ENCODE measurements at regions not wholly inside any gene's neighbourhood (a gene's known extent, or its start where the extent isn't known, plus 50 kb on each side); places are given as distances from the start of the nearest gene placed in this dataset.

- ATAC-seq, result no peak
- H3K9me3 ChIP-seq, result no peaks in the 10 kb centered on the region
- 90 to 91% methylated on average over 2 of the region's 2 CpGs for WGBS, 2 donors
- no peak for TF ChIP-seq CTCF (IDR thresholded peaks at IDR 0.05)
- peaks cover 0 to 13% (median 0%) of the 10 kb centered on the region in 7 donors for H3K27me3 ChIP-seq
- no peaks in the 10 kb centered on the region for H3K36me3 ChIP-seq
- H3K4me3 ChIP-seq, result no peak overlapping the region
- intact Hi-C loops (cut with DNase I), result no loop called here
- peaks cover 0 to 11% (median 0%) of the 10 kb centered on the region in 9 donors for H3K4me1 ChIP-seq
- DNase-seq, result no peak
- H3K27ac ChIP-seq, result no peak overlapping the region
Measured at GRCh38 chr13:30821421-30821820, 84.7 kb upstream of the MEDAG start.

- H3K36me3 ChIP-seq, result no peaks in the 10 kb centered on the region
- H3K9me3 ChIP-seq, result no peaks in the 10 kb centered on the region
- no peak for TF ChIP-seq CTCF (IDR thresholded peaks at IDR 0.05)
- intact Hi-C loops (cut with DNase I), result no loop called here
- H3K27ac ChIP-seq, result no peak overlapping the region
- ATAC-seq, result no peak
- H3K4me1 ChIP-seq, result no peaks in the 10 kb centered on the region
- DNase-seq, result no peak
- H3K27me3 ChIP-seq, result peaks cover 0 to 13% (median 0%) of the 10 kb centered on the region in 7 donors
- no peak overlapping the region for H3K4me3 ChIP-seq
- WGBS, 2 donors, result 36 to 37% methylated on average over 10 of the region's 10 CpGs
Measured at GRCh38 chr13:30824651-30825050, 81.4 kb upstream of the MEDAG start.

- intact Hi-C loops (cut with DNase I), result no loop called here
- WGBS, 2 donors, result 96 to 97% methylated on average over 15 of the region's 15 CpGs
Measured at GRCh38 chr13:30826911-30827577, 79.0 kb upstream of the MEDAG start.

GRCh38 chr13:30827578-30827925 is 78.5 kb upstream of the MEDAG start:
- 96 to 100% methylated on average over 3 of the region's 3 CpGs for WGBS, 2 donors
- Histone ChIP-seq H3K36me3 (no peaks in the 10 kb centered on the region), H3K4me3 (no peak overlapping the region), H3K27me3 (peaks cover 0 to 11% (median 0%) of the 10 kb centered on the region in 7 donors), H3K27ac (no peak overlapping the region), H3K9me3 (no peaks in the 10 kb centered on the region), H3K4me1 (no peaks in the 10 kb centered on the region)
- no peak for TF ChIP-seq CTCF (IDR thresholded peaks at IDR 0.05)
- intact Hi-C loops (cut with DNase I), result no loop called here
- DNase-seq (no peak), ATAC-seq (no peak)

More at GRCh38 chr13:30826911-30827577, 79.0 kb upstream of the MEDAG start:
- Histone ChIP-seq H3K9me3 (no peaks in the 10 kb centered on the region), H3K4me1 (no peaks in the 10 kb centered on the region), H3K27ac (no peak overlapping the region), H3K4me3 (no peak overlapping the region), H3K27me3 (peaks cover 0 to 13% (median 0%) of the 10 kb centered on the region in 7 donors), H3K36me3 (no peaks in the 10 kb centered on the region)
- ATAC-seq (no peak), DNase-seq (no peak)
- no peak for TF ChIP-seq CTCF (IDR thresholded peaks at IDR 0.05)

Measured in heart right ventricle (tissue), 16 donors.